Central memory CD8-positive, alpha-beta T cell (primary cell): ENCODE measurements at regions not wholly inside any gene's neighbourhood (a gene's known extent, or its start where the extent isn't known, plus 50 kb on each side); places are given as distances from the start of the nearest gene placed in this dataset.

ENCODE experiments used
- ATAC-seq: fragments of 150-1000 bp; cut with Tn5 transposase; replicated peaks from 2 replicates; pipeline ENCODE4 v1.10.0; 2022; ENCODE audit warnings: mild to moderate bottlenecking, moderate FRiP score, moderate number of reproducible peaks; ENCODE audit not compliant: poor library complexity, severe bottlenecking; ENCODE audit errors: extremely low read depth
- DNase-seq, 2 donors: peaks; one replicate each; pipeline ENCODE4 v3.0.0; 2021; ENCODE audit warnings: low spot score in 2 of 2
- H3K27ac Mint-ChIP-seq: one replicate; pipeline ENCODE4 v1.8.0; 2022; ENCODE audit warnings: low read depth, mild to moderate bottlenecking, moderate library complexity, mixed read lengths
- H3K27me3 Mint-ChIP-seq: one replicate; pipeline ENCODE4 v1.8.0; 2022; ENCODE audit warnings: mixed read lengths
- H3K36me3 Mint-ChIP-seq: one replicate; pipeline ENCODE4 v1.8.0; 2022; ENCODE audit warnings: mild to moderate bottlenecking, moderate library complexity, mixed read lengths; ENCODE audit not compliant: insufficient read depth
- H3K4me1 Mint-ChIP-seq: one replicate; pipeline ENCODE4 v1.8.0; 2022; ENCODE audit warnings: mixed read lengths
- H3K4me3 Mint-ChIP-seq: one replicate; pipeline ENCODE4 v1.8.0; 2022; ENCODE audit warnings: mild to moderate bottlenecking, moderate library complexity, mixed read lengths
- H3K9me3 Mint-ChIP-seq: one replicate; pipeline ENCODE4 v1.8.0; 2022; ENCODE audit warnings: mixed read lengths

DNA sequence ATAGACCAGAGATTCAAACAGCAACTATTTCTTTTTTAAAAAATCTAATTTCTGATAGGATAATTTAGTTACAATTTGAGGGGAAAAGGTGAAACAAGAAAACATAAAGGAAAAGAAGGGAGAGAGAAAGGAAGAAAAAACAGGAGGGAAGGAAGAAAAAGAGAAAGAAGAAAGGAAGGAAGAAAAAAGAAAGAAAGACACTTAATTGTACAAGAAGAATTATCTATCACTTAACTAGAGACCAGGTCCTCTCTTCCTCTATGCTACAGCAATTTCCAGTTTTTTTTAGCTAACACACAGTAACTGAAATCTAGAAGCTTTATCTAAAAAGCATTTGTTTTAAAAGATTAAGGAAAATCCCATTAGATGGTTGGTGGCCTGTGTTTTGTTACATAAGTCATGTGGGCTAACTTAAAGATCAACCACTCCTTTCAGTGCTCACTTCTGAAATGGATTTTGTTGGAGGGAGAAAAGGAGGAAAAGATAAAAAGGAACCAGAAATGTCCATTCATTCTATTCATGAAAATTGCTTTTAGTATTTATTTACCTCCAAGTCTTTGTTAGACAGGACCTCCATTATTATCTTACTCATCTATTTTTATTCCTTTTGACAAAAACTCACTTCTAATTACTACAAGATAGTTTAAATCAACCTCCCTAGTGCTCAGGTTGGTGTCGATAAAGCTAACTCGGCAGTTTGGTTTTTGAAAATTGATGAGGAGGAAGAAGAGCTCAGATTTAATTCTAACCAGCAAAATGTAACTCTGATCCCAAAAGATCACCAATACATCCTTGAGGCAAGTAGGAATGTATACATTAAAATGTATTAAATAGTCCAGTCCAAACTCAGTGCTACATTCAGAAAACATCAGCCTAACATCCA is 251.5 kb upstream of the FN1 start:
- Mint-ChIP-seq H3K4me3 (no peak overlapping the region), H3K4me1 (no peaks in the 10 kb centered on the region), H3K9me3 (peaks cover 5% of the 10 kb centered on the region), H3K27ac (no peak overlapping the region), H3K27me3 (peaks cover 24% of the 10 kb centered on the region), H3K36me3 (no peaks in the 10 kb centered on the region)
- DNase-seq (no peak), ATAC-seq (no peak)

DNA sequence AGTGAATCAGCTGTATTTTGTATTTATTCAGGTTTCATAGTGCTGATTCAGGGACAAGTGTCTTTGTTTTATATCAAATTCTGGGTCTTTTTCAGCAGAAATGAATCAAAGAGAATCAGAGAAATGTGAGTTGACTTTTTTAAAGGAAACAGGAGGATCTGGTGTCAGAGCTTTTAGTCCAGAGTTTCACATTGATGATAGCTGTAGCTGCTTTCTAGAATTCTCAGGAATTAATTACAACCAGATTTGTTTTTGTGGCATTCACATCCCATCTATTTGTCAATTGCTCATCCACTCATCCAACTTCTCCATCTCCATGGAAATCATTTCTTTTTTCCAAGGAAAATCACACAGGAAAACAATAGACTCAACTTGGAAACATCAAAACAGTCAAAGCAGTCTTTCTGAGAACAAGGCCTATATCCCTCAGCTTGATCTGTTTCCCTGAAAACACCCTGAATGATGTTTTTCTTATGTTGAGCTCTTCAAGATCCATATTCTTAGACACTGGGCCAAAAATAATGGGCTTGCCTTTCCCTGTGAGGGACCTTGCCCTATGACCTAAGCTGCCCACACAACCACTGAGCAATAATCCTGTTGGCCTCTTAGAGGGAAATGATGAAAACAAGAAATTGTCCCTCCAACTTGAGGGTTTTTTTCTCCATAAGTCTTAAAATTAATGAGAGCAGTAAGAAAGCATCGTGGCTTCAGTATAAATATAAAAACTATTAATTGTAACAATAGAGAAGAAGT is 249.5 kb upstream of the FN1 start:
- Mint-ChIP-seq H3K27me3 (peaks cover 30% of the 10 kb centered on the region), H3K4me1 (peaks cover 5% of the 10 kb centered on the region), H3K36me3 (no peaks in the 10 kb centered on the region), H3K9me3 (peaks cover 9% of the 10 kb centered on the region), H3K27ac (no peak overlapping the region), H3K4me3 (no peak overlapping the region)
- DNase-seq (no peak), ATAC-seq (no peak)

DNA sequence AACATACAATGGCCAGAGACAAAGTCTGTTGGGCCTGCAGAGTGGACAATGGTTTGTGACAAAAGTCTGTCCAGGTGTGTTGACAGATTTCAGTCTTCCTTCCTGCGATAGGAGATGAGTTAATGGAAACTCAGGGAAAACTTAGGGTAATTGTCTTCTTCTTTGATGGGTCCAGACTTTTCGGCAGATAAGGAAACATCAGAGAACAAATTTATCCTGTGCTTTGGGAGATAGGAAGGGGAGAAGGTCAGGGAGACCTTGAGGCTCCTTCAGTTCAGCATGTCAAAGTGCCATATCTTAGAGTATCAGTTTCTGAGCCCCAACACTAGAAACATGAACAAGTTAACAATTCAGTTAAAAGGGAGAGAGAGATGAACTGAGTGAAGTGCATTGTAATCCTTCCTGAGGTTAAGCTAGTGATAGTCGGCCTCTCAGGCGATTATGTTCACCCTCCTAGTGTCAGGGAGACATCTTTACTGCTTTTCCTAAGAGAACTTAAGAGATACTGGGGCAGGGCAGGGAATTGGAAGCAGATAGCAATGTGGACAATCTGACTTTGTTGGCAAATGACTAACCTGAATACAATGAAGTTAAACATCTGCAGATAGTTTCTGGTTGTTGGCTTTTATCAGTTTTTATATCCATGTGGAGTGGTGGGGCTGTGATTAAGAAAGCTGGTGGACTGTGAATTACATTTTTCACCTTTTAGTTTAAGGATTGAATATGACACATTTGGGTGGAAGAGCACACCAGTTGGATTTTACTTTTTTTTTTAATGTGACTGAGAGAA is 248.8 kb upstream of the FN1 start:
- no peak for DNase-seq
- peaks cover 5% of the 10 kb centered on the region for H3K4me1 Mint-ChIP-seq
- ATAC-seq = no peak
- no peak overlapping the region for H3K27ac Mint-ChIP-seq
- H3K9me3 Mint-ChIP-seq = peaks cover 9% of the 10 kb centered on the region
- H3K36me3 Mint-ChIP-seq = no peaks in the 10 kb centered on the region
- peaks cover 30% of the 10 kb centered on the region for H3K27me3 Mint-ChIP-seq
- no peak overlapping the region for H3K4me3 Mint-ChIP-seq

DNA sequence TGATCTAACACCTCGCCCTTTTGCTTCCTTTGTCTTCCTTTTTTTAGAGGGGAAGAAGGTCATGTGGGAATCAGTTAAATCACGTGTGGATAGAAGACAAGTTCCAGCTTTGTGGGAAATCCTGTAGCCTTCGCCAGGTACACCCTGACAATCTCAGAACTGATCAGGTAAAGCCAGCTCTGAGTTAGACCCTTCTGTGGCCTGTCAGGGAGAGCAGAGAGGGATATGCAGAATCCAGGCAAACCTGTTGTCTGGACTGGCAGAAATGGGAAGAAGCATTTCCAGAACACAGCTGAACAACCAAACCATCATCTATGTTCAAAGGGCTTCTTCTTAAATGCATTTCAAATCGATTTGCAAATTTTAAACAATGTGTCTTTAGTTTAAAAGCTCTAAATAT is 247.4 kb upstream of the FN1 start:
- DNase-seq = no peak
- H3K9me3 Mint-ChIP-seq = peaks cover 9% of the 10 kb centered on the region
- peaks cover 30% of the 10 kb centered on the region for H3K27me3 Mint-ChIP-seq
- H3K36me3 Mint-ChIP-seq = no peaks in the 10 kb centered on the region
- peaks cover 5% of the 10 kb centered on the region for H3K4me1 Mint-ChIP-seq
- no peak for ATAC-seq
- no peak overlapping the region for H3K4me3 Mint-ChIP-seq
- H3K27ac Mint-ChIP-seq = no peak overlapping the region

DNA sequence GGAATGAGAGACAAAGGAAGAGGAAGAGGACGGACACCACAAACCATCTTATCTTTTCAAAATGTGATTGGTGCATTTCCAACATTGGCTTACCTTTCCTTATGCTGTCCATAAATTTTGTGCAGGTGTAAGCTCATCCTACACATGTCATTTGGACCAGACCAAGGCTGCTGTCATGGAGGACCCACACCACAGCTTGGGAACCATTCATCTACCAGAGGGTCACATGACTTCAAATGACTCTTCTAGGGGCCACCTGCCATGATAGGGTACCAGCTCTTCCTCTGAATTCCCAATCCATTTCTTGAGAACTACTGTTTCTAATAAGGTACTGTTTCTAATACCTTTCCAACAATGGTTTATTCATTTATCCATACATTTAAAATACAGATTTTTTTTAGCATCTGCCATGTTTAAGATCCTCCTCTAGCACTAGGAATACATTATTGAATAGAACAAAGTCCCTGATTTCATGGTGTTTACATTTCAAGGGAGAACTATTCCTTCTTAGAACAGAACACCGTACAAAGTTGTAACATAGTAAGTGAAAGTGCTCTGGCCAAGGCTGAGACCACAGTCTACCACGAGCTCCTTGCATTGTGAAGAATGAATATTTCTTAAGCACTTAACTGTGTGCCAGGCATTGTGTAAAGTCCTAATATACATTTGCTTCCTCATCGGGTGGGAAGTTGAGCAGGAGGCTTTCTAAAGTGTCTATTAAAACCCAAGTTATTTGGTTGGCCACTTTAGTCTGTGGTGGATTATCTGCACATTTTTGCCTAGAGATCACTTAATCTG is 246.1 kb upstream of the FN1 start:
- H3K4me3 Mint-ChIP-seq = no peak overlapping the region
- peaks cover 30% of the 10 kb centered on the region for H3K27me3 Mint-ChIP-seq
- no peak overlapping the region for H3K27ac Mint-ChIP-seq

DNA sequence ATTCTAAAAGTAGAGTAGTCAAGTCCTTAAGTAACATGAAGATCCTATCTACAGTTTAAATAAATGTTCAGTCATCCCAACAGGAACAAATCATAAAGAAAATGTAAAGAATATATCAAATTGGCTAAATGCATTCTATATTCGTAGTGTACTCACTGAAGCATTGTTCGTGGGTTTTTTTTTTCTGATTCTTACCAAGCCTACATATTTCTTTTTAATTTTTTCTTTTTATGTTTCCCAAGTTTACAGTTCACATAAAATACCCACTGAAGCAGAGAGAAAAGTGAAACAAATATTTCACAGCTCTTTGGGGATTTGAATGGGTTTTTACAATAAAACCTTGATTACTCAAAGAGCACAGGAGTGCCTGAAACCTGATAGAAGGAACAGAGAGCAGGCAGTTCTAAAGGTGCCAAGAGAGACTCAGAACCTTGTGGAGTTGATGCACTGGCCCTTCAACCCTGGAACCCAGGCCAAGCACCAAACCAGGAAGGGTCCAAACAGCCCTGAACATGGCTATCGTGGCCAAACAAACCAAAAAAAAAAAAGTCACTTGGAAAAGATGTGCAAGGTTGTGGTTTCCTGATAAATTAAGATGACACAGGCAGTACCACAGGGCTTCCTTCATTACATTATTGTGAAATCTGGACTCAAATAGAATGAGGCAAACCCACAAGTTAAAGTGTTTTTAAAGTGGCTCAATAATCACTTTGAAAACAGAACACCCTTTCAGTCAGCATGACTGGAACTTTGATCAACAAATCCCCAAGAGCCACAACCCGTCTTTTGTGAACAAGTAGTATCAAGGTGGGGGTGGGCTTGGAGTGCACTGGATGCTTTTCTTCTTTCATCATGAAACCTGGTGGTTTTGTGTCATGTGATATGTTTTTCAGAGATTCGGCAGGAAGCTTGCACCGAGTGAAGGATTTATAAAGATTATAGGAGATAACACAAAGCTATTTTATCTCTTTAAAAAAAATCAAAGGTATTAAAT is 245.0 kb upstream of the FN1 start:
- Mint-ChIP-seq H3K27me3 (peaks cover 30% of the 10 kb centered on the region), H3K4me3 (no peak overlapping the region), H3K36me3 (no peaks in the 10 kb centered on the region), H3K9me3 (peaks cover 9% of the 10 kb centered on the region), H3K27ac (no peak overlapping the region), H3K4me1 (peaks cover 5% of the 10 kb centered on the region)
- DNase-seq (no peak), ATAC-seq (peak; percentile 40)

More for the DNA sequence above, 246.1 kb upstream of the FN1 start:
- ATAC-seq (no peak), DNase-seq (no peak)
- H3K4me1 Mint-ChIP-seq = peaks cover 5% of the 10 kb centered on the region
- H3K9me3 Mint-ChIP-seq = peaks cover 9% of the 10 kb centered on the region
- H3K36me3 Mint-ChIP-seq = no peaks in the 10 kb centered on the region

DNA sequence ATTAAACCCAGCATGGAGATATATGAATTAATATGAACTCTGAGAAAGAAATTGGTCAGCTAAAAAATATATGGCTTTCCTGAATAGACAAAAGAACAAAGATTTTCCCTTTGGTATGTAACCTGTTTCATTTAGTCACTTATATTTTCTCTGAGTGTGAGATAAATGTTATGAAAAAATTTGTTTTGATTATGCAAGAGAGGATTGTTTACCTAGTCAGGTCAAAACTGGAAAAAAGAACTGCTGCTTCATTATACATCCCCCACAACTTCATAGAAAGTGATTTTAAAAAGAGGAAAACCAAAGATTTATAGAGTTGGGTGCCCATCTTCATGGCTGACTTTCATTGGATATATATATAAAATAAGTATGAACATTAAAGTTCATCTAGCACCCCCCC is 242.2 kb upstream of the FN1 start:
- ATAC-seq (no peak), DNase-seq (no peak)
- no peak overlapping the region for H3K4me3 Mint-ChIP-seq
- H3K27ac Mint-ChIP-seq = no peak overlapping the region
- no peaks in the 10 kb centered on the region for H3K36me3 Mint-ChIP-seq
- peaks cover 8% of the 10 kb centered on the region for H3K27me3 Mint-ChIP-seq
- peaks cover 5% of the 10 kb centered on the region for H3K4me1 Mint-ChIP-seq
- peaks cover 3% of the 10 kb centered on the region for H3K9me3 Mint-ChIP-seq

DNA sequence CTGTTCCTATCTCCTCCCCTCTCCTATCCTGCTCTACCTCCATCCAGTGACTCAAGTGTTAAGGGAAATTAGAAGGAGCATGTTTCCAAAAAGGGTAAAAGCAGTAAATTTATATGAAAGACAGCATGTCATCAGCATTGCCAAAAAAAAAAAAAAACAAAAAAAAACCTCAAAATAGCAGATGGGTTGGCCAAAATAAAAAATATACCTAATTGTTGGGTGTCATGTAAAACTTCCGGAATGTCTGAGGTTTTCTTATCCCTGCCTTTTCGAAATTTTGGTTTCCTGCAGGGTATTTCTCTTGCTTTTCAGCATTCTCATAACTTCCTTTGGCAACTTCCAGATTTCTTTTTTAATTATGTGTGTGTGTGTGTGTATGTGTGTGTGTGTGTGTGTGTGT is 241.6 kb upstream of the FN1 start:
- no peak for ATAC-seq
- H3K27me3 Mint-ChIP-seq = peaks cover 7% of the 10 kb centered on the region
- no peak for DNase-seq
- H3K36me3 Mint-ChIP-seq = no peaks in the 10 kb centered on the region
- H3K4me1 Mint-ChIP-seq = peaks cover 5% of the 10 kb centered on the region
- no peak overlapping the region for H3K4me3 Mint-ChIP-seq
- no peak overlapping the region for H3K27ac Mint-ChIP-seq
- H3K9me3 Mint-ChIP-seq = peaks cover 3% of the 10 kb centered on the region

DNA sequence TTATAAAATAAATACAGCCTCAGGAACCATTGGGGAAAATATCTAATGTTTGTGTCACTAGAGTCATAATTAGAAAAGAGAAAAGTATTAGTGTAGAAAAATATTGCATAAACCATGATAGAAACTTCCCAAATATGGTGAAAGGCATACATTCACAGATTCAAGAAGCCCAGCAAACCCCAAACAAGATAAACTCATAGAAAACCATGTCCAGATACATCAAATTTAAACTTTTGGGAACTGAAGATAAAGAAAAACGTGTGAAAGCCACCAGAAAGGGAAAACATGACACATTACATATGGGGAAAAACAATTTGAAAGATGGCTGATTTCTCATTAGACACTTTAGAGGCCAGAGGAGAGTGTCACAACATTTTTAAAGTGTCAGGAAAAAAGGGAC is 236.5 kb upstream of the FN1 start:
- Mint-ChIP-seq H3K27ac (no peak overlapping the region), H3K4me3 (no peak overlapping the region), H3K36me3 (no peaks in the 10 kb centered on the region), H3K27me3 (peaks cover 28% of the 10 kb centered on the region), H3K9me3 (no peaks in the 10 kb centered on the region), H3K4me1 (no peaks in the 10 kb centered on the region)
- no peak for DNase-seq
- no peak for ATAC-seq

DNA sequence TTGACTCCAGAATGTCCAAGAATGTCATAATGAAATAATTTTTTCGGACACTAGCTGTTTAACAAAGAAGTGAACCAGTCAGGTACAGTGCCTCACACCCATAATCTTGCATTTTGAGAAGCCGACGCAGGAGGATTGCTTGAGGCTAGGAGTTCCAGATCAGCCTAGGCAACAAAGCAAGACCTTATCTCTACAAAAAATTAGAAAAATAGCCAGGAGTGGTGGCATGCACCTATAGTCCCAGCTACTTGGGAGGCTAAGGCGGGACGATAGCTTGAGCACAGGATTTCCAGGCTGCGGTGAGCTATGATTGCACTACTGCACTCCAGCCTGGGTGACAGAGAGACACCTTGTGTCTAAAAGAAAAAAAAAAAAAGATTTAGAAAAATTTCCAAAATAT is 235.8 kb upstream of the FN1 start:
- H3K4me3 Mint-ChIP-seq = no peak overlapping the region
- H3K4me1 Mint-ChIP-seq = no peaks in the 10 kb centered on the region
- H3K27me3 Mint-ChIP-seq = peaks cover 35% of the 10 kb centered on the region
- no peak for DNase-seq
- H3K27ac Mint-ChIP-seq = no peak overlapping the region
- no peak for ATAC-seq
- no peaks in the 10 kb centered on the region for H3K36me3 Mint-ChIP-seq
- no peaks in the 10 kb centered on the region for H3K9me3 Mint-ChIP-seq

DNA sequence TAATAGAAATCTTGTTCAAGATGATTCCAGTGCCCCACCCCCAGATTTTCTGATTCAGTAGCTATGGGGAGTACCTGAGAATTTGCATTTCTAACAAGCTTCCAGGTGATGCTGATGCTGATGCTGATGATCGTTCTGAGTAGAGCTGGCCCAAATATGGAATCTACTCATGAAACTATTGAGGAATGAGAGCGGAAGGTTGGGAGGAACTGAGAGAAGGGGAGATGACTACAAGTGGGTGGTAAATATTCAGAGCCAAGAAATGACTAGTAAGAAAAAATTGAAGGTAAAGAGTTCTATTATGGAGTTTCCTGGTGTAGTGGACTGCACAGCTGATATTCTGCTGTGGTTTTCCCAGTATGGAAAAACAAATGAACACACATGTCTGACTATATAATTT is 235.4 kb upstream of the FN1 start:
- no peak overlapping the region for H3K27ac Mint-ChIP-seq
- H3K36me3 Mint-ChIP-seq = no peaks in the 10 kb centered on the region
- H3K4me1 Mint-ChIP-seq = no peaks in the 10 kb centered on the region
- no peak overlapping the region for H3K4me3 Mint-ChIP-seq
- DNase-seq = no peak
- ATAC-seq = no peak
- H3K27me3 Mint-ChIP-seq = peaks cover 36% of the 10 kb centered on the region
- no peaks in the 10 kb centered on the region for H3K9me3 Mint-ChIP-seq
